ENCODE measurements at regions not wholly inside any gene's neighbourhood (a gene's known extent, or its start where the extent isn't known, plus 50 kb on each side); places are given as distances from the start of the nearest gene placed in this dataset.

- no peak for TF ChIP-seq EZH2 (IDR thresholded peaks at IDR 0.05; ENCODE audit: low read length, unreplicated experiment)
- TF ChIP-seq EZH2phosphoT487 (IDR thresholded peaks at IDR 0.05; ENCODE audit: borderline replicate concordance, low read length): no peak
- TF ChIP-seq, protein P1, sequence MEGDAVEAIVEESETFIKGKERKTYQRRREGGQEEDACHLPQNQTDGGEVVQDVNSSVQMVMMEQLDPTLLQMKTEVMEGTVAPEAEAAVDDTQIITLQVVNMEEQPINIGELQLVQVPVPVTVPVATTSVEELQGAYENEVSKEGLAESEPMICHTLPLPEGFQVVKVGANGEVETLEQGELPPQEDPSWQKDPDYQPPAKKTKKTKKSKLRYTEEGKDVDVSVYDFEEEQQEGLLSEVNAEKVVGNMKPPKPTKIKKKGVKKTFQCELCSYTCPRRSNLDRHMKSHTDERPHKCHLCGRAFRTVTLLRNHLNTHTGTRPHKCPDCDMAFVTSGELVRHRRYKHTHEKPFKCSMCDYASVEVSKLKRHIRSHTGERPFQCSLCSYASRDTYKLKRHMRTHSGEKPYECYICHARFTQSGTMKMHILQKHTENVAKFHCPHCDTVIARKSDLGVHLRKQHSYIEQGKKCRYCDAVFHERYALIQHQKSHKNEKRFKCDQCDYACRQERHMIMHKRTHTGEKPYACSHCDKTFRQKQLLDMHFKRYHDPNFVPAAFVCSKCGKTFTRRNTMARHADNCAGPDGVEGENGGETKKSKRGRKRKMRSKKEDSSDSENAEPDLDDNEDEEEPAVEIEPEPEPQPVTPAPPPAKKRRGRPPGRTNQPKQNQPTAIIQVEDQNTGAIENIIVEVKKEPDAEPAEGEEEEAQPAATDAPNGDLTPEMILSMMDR (conservative IDR thresholded peaks at IDR 0.05; ENCODE audit: low read depth, low read length): no peak
- ChIA-PET CTCF (interaction anchor here (0.6 kb wide), 1 partner anchor 220 kb away, joined by 4 read pairs; no protein-coding TSS in a partner anchor), POLR2A (ENCODE audit: unreplicated experiment) (no interaction called here)
- H2AFZ ChIP-seq (ENCODE audit: low read length): no peak overlapping the region
- H3K79me2 ChIP-seq (ENCODE audit: low read length): no peaks in the 10 kb centered on the region
- peaks cover 12% of the 10 kb centered on the region for H3K4me1 ChIP-seq (ENCODE audit: insufficient read depth, low read length)
- H3K4me2 ChIP-seq (ENCODE audit: low read length): no peak overlapping the region
- ATAC-seq (0 out of 2 replicates have a peak, but pooled peaks have one; percentile 7), DNase-seq (no peak)
- intact Hi-C loops (cut with micrococcal nuclease): loop anchor here (5.0 kb wide), 1 partner anchor 34 kb away; no protein-coding TSS in a partner anchor
- H4K20me1 ChIP-seq (ENCODE audit: low read length): no peaks in the 10 kb centered on the region
- no peaks in the 10 kb centered on the region for H3F3A ChIP-seq (ENCODE audit: low read length, unreplicated experiment)
- no peaks in the 10 kb centered on the region for H3K36me3 ChIP-seq (ENCODE audit: low read depth, low read length)
- no TSS peak for BruUV-seq (replicated peaks)
- no peak overlapping the region for H3K4me3 ChIP-seq (ENCODE audit: low read length)
- H3K9me3 ChIP-seq (ENCODE audit: low read length): no peaks in the 10 kb centered on the region
- peak overlapping the region; percentile 27 for H3K27ac ChIP-seq (ENCODE audit: low read length)
- no peaks in the 10 kb centered on the region for H3K27me3 ChIP-seq (ENCODE audit: low read length)
- no peak overlapping the region for H3K9ac ChIP-seq (ENCODE audit: low read length)
- no peaks in the 10 kb centered on the region for H3K9me2 ChIP-seq (replicated peaks; ENCODE audit: low read length)
These were observed 74.2 kb downstream of the PRORP start for GRCh38 chr14:35196571-35196970.

- no peaks in the 10 kb centered on the region for H3F3A ChIP-seq (ENCODE audit: low read length, unreplicated experiment)
- no peaks in the 10 kb centered on the region for H3K9me3 ChIP-seq (ENCODE audit: low read length)
- ATAC-seq (peak; percentile 80), DNase-seq (peak; percentile 41)
- no peak overlapping the region for H2AFZ ChIP-seq (ENCODE audit: low read length)
- intact Hi-C loops (cut with micrococcal nuclease): loop anchor here (5.0 kb wide), 1 partner anchor 35 kb away; no protein-coding TSS in a partner anchor
- H3K4me3 ChIP-seq (ENCODE audit: low read length): no peak overlapping the region
- H3K4me1 ChIP-seq (ENCODE audit: insufficient read depth, low read length): peaks cover 11% of the 10 kb centered on the region
- H3K27me3 ChIP-seq (ENCODE audit: low read length): no peaks in the 10 kb centered on the region
- H3K9ac ChIP-seq (ENCODE audit: low read length): 0 out of 2 replicates have a peak overlapping the region, but pooled peaks have one; percentile 8
- H3K79me2 ChIP-seq (ENCODE audit: low read length): no peaks in the 10 kb centered on the region
- CTCF ChIA-PET: interaction anchor here (0.6 kb wide), 2 partner anchors 136 to 219 kb away, joined by 3 to 4 read pairs; no protein-coding TSS in a partner anchor
- H3K4me2 ChIP-seq (ENCODE audit: low read length): no peak overlapping the region
- H4K20me1 ChIP-seq (ENCODE audit: low read length): no peaks in the 10 kb centered on the region
- H3K27ac ChIP-seq (ENCODE audit: low read length): peak overlapping the region; percentile 27
- H3K36me3 ChIP-seq (ENCODE audit: low read depth, low read length): no peaks in the 10 kb centered on the region
- H3K9me2 ChIP-seq (replicated peaks; ENCODE audit: low read length): no peaks in the 10 kb centered on the region
- no peak for TF ChIP-seq EZH2 (IDR thresholded peaks at IDR 0.05; ENCODE audit: low read length, unreplicated experiment)
- TF ChIP-seq, protein P1 (conservative IDR thresholded peaks at IDR 0.05; ENCODE audit: low read depth, low read length): no peak
- TF ChIP-seq EZH2phosphoT487 (IDR thresholded peaks at IDR 0.05; ENCODE audit: borderline replicate concordance, low read length): no peak
- POLR2A ChIA-PET (ENCODE audit: unreplicated experiment): interaction anchor here (0.7 to 0.8 kb wide), 2 partner anchors 32 to 151 kb away, joined by 3 to 6 read pairs; partner anchors contain the start of gene FAM177A1
- no TSS peak for BruUV-seq (replicated peaks)
These were observed 74.7 kb downstream of the PRORP start for GRCh38 chr14:35197015-35197414.

DNA sequence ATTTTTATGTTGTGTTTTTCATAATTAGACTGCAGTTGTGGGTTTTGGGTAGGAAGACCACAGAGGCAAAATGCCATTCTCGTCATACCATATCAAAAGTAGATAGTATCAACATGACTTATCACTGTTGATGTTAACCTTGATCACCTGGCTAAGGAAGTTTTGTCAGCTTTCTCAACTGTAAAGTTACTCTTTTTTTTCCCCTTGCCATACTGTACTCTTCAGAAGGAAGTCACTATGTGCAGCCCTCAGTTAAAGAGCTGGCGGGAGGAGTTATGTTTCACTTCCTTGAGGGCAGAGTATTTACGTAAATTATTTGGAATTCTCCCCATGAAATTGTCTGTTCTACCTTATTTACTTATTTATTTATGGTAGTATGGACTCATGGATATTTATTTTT is 78.7 kb downstream of the PRORP start:
- CTCF ChIA-PET: no interaction called here
- H3K27ac ChIP-seq (ENCODE audit: low read length): no peak overlapping the region
- TF ChIP-seq EZH2 (IDR thresholded peaks at IDR 0.05; ENCODE audit: low read length, unreplicated experiment): no peak
- TF ChIP-seq EZH2phosphoT487 (IDR thresholded peaks at IDR 0.05; ENCODE audit: borderline replicate concordance, low read length): no peak
- TF ChIP-seq, protein P1 (conservative IDR thresholded peaks at IDR 0.05; ENCODE audit: low read depth, low read length): no peak

More for the DNA sequence above, 78.7 kb downstream of the PRORP start:
- no peak overlapping the region for H3K4me2 ChIP-seq (ENCODE audit: low read length)
- no TSS peak for BruUV-seq (replicated peaks)
- H3K79me2 ChIP-seq (ENCODE audit: low read length): no peaks in the 10 kb centered on the region
- H3K27me3 ChIP-seq (ENCODE audit: low read length): no peaks in the 10 kb centered on the region
- H3K9me3 ChIP-seq (ENCODE audit: low read length): no peaks in the 10 kb centered on the region
- no peaks in the 10 kb centered on the region for H3K36me3 ChIP-seq (ENCODE audit: low read depth, low read length)
- no peaks in the 10 kb centered on the region for H3K9me2 ChIP-seq (replicated peaks; ENCODE audit: low read length)
- no peak for ATAC-seq
- POLR2A ChIA-PET (ENCODE audit: unreplicated experiment): no interaction called here
- no peak overlapping the region for H3K9ac ChIP-seq (ENCODE audit: low read length)
- H4K20me1 ChIP-seq (ENCODE audit: low read length): no peaks in the 10 kb centered on the region
- H2AFZ ChIP-seq (ENCODE audit: low read length): no peak overlapping the region
- no peak overlapping the region for H3K4me3 ChIP-seq (ENCODE audit: low read length)
- DNase-seq: no peak
- H3F3A ChIP-seq (ENCODE audit: low read length, unreplicated experiment): no peaks in the 10 kb centered on the region
- intact Hi-C loops (cut with micrococcal nuclease): no loop called here
- peaks cover 6% of the 10 kb centered on the region for H3K4me1 ChIP-seq (ENCODE audit: insufficient read depth, low read length)

All from PC-3 (cell line).